HFFc6 (cell line): ENCODE measurements at regions not wholly inside any gene's neighbourhood (a gene's known extent, or its start where the extent isn't known, plus 50 kb on each side); places are given as distances from the start of the nearest gene placed in this dataset.

Source experiments
- DNase-seq: peaks from one replicate; pipeline ENCODE4 v3.0.0-alpha.2; 2018
- H3K27ac Mint-ChIP-seq: 2 replicates; pipeline ENCODE4 v1.8.0; 2020; ENCODE audit warnings: mild to moderate bottlenecking, mixed read lengths
- H3K27me3 Mint-ChIP-seq: 2 replicates; pipeline ENCODE4 v1.8.0; 2021; ENCODE audit warnings: mild to moderate bottlenecking, moderate library complexity, mixed read lengths; ENCODE audit not compliant: insufficient read depth
- H3K36me3 Mint-ChIP-seq: 2 replicates; pipeline ENCODE4 v1.8.0; 2021; ENCODE audit warnings: low read depth, mixed read lengths
- H3K4me1 Mint-ChIP-seq: 2 replicates; pipeline ENCODE4 v1.8.0; 2020; ENCODE audit warnings: low read depth, mixed read lengths
- H3K4me3 Mint-ChIP-seq: 2 replicates; pipeline ENCODE4 v1.8.0; 2020; ENCODE audit warnings: mild to moderate bottlenecking, moderate library complexity, mixed read lengths
- H3K9me3 Mint-ChIP-seq: 2 replicates; pipeline ENCODE4 v1.8.0; 2020; ENCODE audit warnings: mild to moderate bottlenecking, mixed read lengths
- CTCF ChIP-seq: fragments of 200-600 bp; sonication (generic); IDR thresholded peaks from 2 replicates; pipeline ENCODE4 v1.5.0; 2021; ENCODE audit warnings: antibody characterized with exemption, mild to moderate bottlenecking

DNA sequence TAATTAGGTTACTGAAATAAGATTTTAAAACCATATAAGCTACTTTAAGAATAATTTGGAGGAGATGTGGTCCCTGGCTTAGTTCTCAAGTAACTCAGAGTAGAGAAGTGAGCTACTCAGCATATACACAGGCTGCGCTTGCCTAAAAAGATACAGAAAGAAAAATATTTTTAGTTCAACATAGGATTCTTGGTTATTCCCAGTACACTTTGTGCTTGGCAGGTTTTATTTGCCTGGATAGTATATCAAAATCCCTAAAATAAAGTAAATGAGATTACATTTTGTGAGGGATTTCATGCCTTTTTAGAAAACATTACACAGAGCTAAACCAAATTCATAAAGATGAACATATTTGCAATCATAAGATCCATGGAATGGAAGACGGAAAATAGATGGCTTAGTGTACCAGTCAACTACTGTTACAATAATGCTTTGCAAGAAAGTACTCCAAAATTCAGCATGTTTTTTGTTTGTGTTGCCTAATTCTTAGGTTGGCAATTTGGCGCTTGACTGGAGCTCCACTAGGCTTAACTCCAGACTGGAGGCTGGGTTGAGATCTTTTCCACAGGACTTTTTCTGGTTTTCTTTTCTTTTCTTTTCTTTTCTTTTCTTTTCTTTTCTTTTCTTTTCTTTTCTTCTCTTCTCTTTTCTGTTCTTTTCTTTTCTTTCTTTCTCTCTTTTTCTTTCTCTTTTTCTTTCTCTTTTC lies 600.5 kb upstream of the SYT4 start:
- no peak for DNase-seq
- no peak overlapping the region for H3K27ac Mint-ChIP-seq
- H3K4me3 Mint-ChIP-seq = no peak overlapping the region
- no peak for TF ChIP-seq CTCF
- peaks cover 43% of the 10 kb centered on the region for H3K9me3 Mint-ChIP-seq
- no peaks in the 10 kb centered on the region for H3K4me1 Mint-ChIP-seq
- no peaks in the 10 kb centered on the region; the same call in 1 of the 2 replicates for H3K36me3 Mint-ChIP-seq
- no peaks in the 10 kb centered on the region; the same call in 1 of the 2 replicates for H3K27me3 Mint-ChIP-seq

DNA sequence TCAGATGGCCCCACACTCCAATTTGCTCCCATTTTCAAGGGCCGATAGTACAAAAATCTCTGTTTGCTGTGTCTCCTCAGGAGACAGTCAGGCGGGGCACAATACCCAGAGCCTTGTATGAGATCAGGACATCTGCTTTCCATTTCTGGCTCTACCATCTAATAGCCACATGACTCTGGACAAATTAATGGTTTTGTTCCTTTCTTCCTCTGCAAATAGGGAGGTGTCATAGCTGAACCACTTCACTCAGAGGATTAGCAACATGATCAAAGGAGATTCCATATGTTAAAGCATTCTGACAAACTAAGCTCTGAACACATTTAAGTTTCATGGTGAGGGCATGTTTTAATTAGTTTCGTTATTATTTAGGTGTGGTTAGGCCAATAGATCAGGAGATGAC lies 602.1 kb upstream of the SYT4 start:
- Mint-ChIP-seq H3K27me3 (no peaks in the 10 kb centered on the region; the same call in 1 of the 2 replicates), H3K36me3 (no peaks in the 10 kb centered on the region; the same call in 1 of the 2 replicates), H3K9me3 (peaks cover 45% of the 10 kb centered on the region), H3K4me3 (no peak overlapping the region), H3K27ac (no peak overlapping the region), H3K4me1 (no peaks in the 10 kb centered on the region)
- TF ChIP-seq CTCF = no peak
- DNase-seq = no peak

DNA sequence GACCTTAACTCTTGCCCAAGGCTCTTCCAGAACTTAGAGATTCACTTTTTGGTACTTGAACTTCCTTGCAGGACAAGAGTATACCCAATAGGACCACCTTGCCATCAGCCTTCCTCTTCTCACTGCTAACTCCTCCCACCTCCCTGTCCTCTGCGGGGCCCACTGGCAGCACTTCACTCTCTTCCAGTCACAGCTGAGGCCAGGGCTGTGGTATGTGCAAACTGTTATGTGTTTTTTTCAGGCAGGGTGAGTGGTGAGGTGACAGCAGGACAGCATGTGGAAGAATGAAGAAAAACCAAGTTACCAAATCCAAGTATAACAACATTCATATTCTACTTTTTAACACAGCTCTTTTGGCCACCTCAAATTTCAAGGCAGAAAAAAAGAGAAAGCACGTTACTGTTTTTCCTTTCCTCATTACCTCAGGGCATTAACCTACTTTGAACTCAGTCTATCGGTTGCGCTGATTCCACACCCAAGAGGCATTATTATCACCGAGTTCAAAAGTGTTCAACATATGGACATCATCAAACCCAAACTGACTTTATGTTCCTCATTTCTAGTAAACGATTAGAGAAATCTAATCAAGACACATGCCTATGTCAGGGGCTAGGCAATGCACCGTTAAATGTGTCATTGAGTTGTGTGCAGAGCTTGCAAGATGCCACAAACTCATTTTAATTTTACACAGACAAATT lies 605.2 kb upstream of the SYT4 start:
- TF ChIP-seq CTCF = no peak
- Mint-ChIP-seq H3K27ac (no peak overlapping the region), H3K27me3 (no peaks in the 10 kb centered on the region; the same call in 1 of the 2 replicates), H3K4me3 (no peak overlapping the region), H3K4me1 (no peaks in the 10 kb centered on the region), H3K9me3 (peaks cover 49% of the 10 kb centered on the region), H3K36me3 (no peaks in the 10 kb centered on the region; the same call in 1 of the 2 replicates)
- no peak for DNase-seq

DNA sequence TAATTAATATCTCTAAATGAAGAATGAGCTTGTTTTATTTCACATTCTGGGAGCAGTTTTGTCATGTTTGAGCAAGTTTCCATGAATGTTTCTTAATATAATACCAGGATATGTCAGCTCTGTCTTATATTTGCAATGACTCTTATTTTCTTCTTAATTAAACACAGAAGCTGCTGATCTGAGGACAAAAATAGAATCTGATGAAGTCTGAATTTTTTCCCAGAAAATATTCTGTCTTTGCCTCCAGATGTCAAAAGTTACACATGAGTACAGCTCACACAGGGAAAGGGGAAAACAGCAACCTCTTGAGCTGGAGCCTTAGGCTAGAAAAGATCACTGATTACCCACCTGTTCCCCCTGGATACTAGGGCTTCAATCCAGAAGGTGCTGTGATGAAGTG lies 606.6 kb upstream of the SYT4 start:
- Mint-ChIP-seq H3K4me1 (no peaks in the 10 kb centered on the region), H3K4me3 (no peak overlapping the region), H3K9me3 (peaks cover 43% of the 10 kb centered on the region), H3K27me3 (no peaks in the 10 kb centered on the region; the same call in 1 of the 2 replicates), H3K36me3 (no peaks in the 10 kb centered on the region; the same call in 1 of the 2 replicates), H3K27ac (no peak overlapping the region)
- no peak for DNase-seq
- no peak for TF ChIP-seq CTCF

DNA sequence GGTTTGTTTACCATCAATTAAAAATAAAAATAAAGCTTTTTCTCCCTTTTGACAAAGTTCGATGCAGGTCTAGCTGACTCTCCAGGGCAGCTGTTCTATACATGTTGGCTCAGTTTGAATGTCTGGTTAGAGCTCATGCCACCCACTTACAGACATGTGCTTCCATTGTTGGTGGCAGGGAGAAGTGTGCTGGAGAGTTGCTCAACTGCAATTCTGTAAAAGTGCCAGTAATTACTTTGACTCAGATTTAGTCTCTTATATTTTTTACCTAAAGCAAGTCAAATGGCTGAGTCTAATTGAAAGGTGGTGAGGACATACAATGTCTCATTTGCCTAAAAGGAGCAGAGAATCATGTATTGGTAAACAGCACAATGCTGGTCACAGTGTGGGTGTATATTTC lies 609.1 kb upstream of the SYT4 start:
- DNase-seq = no peak
- no peak overlapping the region for H3K27ac Mint-ChIP-seq
- H3K36me3 Mint-ChIP-seq = no peaks in the 10 kb centered on the region

More for the DNA sequence above, 609.1 kb upstream of the SYT4 start:
- Mint-ChIP-seq H3K4me1 (no peaks in the 10 kb centered on the region), H3K4me3 (no peak overlapping the region), H3K27me3 (no peaks in the 10 kb centered on the region; the same call in 1 of the 2 replicates), H3K9me3 (peaks cover 31% of the 10 kb centered on the region)
- no peak for TF ChIP-seq CTCF
